HG03558 (cell line): ENCODE measurements at regions not wholly inside any gene's neighbourhood (a gene's known extent, or its start where the extent isn't known, plus 50 kb on each side); places are given as distances from the start of the nearest gene placed in this dataset.

ENCODE experiments used
- ATAC-seq: cut with Tn5 transposase; IDR thresholded peaks from one replicate; pipeline ENCODE4 v1.9.1; 2021; ENCODE audit warnings: moderate number of reproducible peaks; ENCODE audit not compliant: unreplicated experiment; ENCODE audit errors: extremely low read depth

DNA sequence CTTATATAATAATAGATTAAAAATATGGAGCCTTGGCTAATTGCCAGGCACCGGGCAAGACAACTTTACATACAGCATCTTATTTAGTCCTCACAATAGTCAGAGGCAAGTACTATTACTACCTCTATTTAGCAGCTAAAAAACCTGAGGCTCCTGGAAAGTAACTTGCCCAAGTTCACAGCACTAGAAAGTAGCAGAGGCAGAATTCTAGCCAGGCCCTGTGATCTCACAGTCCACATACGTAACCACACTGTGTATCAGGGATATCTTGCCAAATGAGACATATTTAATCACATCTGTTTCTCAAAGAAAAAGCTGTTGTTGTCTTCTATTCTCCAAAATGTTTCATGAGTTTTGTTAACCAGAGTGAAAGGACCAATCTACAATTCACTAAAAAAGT is 378.5 kb downstream of the PLPP3 start:
- no peak for ATAC-seq

- no peak for ATAC-seq
Observed at GRCh38 chr1:56200442-56200841, 378.9 kb downstream of the PLPP3 start.

GRCh38 chr1:56199956-56200355 is 379.4 kb downstream of the PLPP3 start:
- no peak for ATAC-seq

DNA sequence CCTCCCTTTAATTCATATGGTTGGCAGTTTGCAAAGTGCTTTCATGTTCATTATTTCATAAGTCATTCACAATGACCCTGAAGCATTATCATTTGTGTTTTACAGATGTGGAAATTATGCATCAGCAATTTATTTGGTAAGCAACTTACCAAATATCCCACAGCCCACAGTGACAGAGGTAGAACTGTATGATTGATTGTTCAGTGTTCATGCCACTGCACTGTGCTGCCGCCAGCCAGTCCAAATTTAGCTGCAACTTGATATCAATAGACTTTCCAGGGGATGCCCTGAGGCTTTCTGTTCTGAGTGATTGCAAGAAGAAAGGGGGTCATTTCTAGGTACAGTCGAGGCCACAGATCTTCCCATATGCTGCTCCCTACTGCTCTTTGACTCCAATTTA is 380.3 kb downstream of the PLPP3 start:
- no peak for ATAC-seq

DNA sequence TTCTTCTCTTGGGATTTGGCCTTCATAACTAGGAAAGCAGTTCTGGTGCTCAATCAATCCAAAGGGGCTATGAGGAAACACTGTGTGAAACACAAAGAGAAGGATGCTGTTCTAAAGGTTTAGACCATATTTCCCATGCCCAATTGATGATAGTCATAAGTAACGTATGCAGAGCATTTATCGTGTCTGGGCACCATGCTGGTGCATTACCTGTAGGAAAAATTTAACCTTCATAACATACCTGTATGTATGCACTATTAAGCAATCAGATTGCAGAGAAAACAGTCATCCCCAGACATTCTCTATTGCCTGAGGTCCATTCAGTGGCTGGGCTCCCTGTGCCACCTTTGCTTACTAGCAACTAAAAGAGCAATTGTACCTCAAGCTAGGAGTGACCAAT is 381.4 kb downstream of the PLPP3 start:
- ATAC-seq = no peak

GRCh38 chr1:56196839-56197238 is 382.5 kb downstream of the PLPP3 start:
- ATAC-seq = no peak

GRCh38 chr1:56194701-56195300 is 384.6 kb downstream of the PLPP3 start:
- ATAC-seq = no peak

GRCh38 chr1:56193656-56194055 is 385.7 kb downstream of the PLPP3 start:
- no peak for ATAC-seq

DNA sequence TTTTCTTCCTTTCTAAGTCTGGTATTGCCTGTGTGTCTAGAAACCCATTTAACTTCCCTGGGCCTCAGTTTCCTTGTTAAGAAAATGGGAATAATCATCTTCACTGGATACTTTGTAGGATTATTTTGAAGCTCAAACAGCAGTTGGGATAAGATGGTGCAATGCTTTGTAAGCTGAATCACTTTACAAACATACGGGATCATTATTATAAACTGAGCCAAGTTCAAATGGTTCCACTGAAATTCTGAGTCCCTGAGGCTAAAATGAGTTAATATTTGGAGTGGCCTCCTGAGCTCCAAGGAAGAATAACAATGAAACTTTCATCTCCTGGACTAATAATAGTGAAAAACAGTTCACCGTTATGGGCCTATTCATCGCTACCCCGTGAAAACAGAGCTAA is 388.0 kb downstream of the PLPP3 start:
- ATAC-seq = no peak

DNA sequence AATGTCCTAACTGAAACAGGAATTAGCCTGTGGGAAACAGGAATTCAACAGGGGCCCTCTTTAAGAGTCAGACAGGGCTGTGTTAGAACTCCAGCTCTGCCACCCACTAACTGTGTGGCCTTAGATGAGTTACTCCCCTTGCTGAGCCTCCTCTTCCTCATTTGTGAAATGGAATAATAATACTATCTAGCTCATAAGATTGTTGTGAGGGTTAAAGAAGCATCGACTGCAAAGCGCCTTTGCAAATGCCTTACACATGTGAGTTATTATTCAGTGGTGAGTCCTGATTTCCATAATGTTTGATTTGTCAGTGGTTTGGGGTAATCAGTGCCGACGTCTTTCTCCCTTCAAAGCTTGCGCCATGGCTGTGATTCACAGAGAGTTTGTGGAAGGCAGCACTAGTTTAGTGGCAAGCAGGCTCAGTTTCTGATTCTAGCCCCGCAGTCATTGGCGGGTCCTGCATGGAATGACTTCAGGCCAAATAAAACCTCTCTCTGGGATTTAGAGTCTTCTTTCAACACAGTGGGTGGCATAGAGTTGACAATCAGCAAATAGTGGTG is 388.5 kb downstream of the PLPP3 start:
- ATAC-seq = no peak

DNA sequence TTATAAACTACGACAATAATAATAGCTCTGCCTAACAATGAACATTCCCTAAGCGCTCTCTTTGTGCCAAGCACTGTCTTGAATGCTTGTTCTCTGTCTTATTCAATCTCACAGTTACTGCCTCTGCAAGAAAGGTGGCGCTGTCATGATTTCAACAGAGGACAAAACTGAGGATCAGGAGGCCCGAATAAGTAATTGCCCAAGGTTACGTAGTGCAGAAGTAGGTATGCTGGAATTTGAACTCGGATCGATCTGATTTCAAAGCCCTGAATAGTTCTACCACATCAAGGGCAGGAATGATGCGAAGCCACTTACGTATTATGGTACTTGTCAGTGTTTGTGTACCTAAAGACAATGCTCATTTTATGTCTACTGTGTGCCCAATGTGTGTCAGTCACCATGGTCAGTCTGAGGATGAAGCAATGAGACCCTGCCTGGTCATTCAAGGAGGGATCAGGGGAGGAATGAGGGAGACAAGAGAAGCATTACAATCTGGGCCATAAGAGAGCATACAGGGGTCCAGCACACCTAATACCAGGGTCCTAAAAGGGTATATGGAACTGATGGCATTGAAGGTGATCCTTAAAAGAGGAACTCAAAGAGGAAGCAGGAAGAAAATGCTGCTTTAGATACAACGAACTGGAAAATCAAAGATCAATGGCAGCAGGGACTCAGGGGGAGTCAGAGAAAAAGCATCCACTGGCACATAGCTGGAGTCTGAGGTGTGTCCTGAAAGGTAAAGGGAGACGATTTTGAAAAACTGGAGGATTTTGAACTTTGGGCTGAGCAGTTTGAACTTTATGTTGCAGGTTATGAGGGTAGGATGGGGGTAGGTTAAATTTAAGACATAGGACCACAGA is 389.2 kb downstream of the PLPP3 start:
- no peak for ATAC-seq

DNA sequence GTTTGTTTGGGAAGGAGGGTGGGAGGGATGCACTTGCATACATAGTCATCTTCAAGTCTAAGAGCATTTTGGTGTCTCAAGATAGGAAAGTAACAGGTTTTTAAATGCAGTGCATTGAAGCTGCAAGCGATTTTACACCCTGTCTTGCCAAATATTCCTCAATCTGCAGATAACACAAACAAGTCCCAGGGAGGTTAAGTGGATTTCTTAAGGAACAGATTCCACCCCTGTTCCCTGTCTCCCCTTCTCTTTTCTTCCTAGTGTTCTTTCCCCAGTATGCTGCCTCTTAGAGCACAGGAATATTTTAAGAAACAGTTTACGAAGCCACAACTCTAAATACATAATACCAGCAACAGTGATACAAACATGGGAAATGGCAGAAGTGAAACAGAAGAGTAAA is 389.9 kb downstream of the PLPP3 start:
- no peak for ATAC-seq

- ATAC-seq = no peak
Observed at GRCh38 chr1:56188855-56189254, 390.5 kb downstream of the PLPP3 start.

DNA sequence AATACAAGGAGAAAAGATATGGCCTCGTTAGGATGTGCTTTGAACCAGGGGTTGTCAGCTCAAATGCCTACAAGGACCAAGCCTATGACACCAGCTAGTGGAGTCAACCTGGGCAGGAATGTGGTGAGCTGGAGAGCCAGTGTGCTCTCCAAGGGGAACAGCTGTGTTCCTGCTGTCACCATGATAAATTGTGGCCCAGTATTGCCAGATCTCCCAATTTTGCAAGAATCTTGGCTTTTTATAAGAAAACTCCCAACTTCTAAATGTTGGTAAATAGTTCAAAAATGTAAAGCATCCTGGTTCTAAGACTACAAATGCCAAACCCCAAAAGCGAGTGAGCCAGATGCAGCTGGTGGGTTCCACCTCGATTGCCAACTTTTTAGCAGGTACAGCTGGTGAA is 391.1 kb downstream of the PLPP3 start:
- ATAC-seq = no peak

- ATAC-seq = no peak
Observed at GRCh38 chr1:56187405-56187804, 392.0 kb downstream of the PLPP3 start.

- no peak for ATAC-seq
Observed at GRCh38 chr1:56185493-56185892, 393.9 kb downstream of the PLPP3 start.

DNA sequence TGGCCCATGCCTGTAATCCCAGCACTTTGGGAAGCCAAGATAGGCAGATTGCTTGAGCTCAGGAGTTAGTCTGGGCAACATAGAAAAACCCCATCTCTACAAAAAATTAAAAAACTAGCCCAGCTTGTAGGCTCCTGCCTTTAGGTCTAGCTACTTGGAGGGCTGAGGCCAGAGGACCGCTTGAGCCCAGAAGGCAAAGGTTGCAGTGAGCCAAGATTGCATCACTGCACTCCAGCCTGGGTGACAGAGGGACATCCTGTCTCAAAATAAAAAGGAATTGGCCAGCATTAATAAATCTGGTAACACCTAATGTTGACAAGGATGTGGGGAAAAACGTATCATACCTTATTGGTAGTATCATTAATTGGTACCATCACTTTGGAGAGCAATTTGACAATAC is 396.2 kb downstream of the PLPP3 start:
- no peak for ATAC-seq

GRCh38 chr1:56180520-56181190 is 398.7 kb downstream of the PLPP3 start:
- no peak for ATAC-seq

DNA sequence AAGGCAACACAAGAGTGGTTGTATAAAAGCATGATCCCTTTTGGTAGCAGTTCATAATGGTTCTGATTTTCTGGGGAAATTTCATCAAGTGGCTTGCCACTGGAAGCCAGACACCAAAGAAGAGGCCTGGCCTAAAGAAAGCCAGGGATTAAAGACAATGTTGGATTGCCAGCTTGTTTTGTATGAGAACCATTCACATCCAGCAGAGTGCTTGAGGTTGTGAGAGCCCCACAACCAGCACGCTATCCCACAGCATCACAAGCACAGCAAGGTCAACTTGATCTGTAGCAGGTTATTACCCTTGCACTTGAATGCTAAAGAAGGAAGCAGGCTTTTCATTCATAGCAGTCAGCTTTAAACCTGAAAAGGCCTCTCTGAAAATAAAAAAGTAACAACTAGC is 399.8 kb downstream of the PLPP3 start:
- ATAC-seq = no peak

- no peak for ATAC-seq
Observed at GRCh38 chr1:56175211-56175610, 404.2 kb downstream of the PLPP3 start.
